ENCODE measurements at regions not wholly inside any gene's neighbourhood (a gene's known extent, or its start where the extent isn't known, plus 50 kb on each side); places are given as distances from the start of the nearest gene placed in this dataset.
"Not testable (repeated sequence)": the region's sequence is repeated elsewhere in the genome, so short reads cannot be mapped to it uniquely, and the experiment has no call there.

GRCh38 chr6:144683216-144684070 is 398.3 kb downstream of the UTRN start:
- no peak for DNase-seq (ENCODE audit: low read depth)

DNA sequence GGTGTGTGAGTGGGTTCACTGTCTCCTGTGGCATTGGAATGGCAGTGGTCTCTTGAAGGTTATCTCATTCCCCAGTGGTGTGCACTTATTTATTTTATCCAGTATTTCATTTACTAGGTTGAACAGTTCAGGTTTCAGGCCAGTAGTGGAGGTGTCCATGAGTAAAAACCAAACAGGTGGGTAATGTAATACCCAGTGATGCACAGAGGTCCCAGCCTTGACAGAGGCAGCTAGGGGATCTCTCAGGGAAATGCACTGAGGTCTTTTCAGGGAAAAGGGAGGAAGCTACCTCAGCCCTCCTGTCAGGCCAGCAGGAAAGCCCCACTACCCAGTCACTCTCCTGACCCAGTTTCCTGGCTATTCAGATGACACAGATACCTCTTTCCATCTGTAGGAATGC is 403.6 kb downstream of the UTRN start:
- no peak for DNase-seq (ENCODE audit: low read depth)

DNA sequence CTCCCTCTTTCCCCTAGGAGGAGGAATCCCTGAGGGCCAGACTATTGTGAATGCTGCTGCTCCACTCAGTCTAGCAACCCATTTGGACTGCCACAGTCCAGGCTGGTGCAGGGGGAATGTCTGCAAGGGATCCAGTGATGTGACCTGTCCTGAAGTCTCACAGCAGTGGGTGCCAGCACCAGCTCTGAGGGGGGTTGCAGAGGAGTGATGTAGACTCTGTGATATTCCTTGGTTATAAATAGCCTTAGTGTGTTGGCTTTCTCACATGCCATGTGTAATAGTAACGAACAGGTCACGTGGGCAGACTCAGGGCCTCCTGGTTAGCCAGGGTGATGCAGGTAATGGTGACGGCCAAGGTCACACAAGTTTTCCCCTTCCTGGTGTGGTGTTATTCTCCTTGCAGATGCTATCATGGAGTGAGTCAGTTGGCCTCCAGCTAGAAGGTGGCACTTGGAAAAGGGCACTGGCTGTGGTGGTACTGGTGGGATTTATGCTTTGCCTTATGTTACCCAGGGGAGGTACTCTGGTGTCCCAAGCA is 404.4 kb downstream of the UTRN start:
- no peak for DNase-seq (ENCODE audit: low read depth)

DNA sequence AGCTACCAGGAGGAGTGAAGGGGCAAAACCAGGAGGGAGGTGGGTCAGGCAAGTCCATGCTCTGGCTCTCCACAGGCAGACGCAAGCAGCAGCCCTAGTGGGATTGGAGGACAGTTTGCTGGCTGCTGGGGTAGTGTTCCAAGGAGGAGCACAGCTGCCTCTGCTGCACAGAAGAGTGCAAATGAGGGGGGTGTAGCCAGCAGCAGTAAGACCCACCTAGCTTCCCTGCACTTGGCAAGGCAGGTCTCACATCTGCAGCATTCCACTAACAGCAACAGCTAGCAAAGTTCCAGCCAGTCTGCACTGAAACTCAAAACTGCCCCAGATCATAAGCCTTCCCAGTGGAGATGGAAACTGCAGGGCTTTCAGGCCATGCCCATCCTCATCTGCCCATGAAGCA is 405.0 kb downstream of the UTRN start:
- DNase-seq (ENCODE audit: low read depth), result no peak

DNA sequence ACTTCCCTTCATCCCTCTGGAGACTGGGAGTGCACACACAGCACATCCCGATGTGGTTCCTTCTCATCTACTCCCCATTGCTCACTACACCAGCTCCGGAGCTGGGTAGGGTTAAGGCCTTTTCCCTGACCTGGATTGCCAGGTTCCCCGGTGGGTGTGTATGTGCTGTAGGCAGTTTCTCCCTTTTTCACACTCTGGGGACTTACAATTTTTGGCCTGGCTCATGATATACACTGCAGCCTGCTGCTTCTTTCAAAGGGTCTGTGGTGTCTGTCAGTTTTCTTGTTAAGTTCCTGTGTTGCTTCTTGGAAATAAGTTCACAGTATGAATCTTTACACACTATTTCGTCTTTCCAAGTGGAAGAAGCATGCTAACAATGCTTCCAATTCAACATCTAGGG is 405.5 kb downstream of the UTRN start:
- DNase-seq (ENCODE audit: low read depth), result no peak

GRCh38 chr6:144692050-144692449 is 406.9 kb downstream of the UTRN start:
- DNase-seq (ENCODE audit: low read depth), result not testable (repeated sequence)

DNA sequence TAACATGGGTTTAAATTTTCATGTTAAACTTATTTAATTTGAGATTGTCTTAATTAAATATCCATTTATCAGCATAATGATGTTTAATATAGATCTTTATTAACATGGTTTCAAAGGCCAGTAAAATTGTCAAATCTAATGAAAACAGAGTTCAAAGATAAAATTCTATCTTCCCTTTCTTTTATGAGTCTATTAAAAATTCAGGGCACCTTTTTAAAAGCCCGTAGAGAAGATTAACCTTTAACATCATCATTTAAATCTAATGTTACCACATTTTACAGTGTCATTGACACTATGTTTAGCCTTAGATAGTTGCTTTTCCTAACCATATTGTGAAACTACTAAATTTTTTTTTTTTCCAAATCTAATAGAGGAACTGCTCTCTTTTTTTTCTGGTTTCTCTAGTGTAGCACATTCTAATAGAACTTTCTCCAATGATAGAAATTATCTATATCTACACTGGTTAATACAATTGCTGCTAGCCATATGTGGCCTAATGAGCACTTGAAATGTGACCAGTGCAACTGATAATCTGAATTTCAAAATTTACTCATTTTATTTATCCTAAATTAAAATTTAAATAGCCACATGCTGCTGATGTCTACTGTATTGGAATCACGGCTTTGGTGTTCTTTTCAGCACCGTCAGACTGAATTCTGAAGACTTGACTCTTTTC is 410.9 kb downstream of the UTRN start:
- no peak for DNase-seq (ENCODE audit: low read depth)

- no peak for DNase-seq (ENCODE audit: low read depth)
These were observed 411.7 kb downstream of the UTRN start for GRCh38 chr6:144696610-144697368.

DNA sequence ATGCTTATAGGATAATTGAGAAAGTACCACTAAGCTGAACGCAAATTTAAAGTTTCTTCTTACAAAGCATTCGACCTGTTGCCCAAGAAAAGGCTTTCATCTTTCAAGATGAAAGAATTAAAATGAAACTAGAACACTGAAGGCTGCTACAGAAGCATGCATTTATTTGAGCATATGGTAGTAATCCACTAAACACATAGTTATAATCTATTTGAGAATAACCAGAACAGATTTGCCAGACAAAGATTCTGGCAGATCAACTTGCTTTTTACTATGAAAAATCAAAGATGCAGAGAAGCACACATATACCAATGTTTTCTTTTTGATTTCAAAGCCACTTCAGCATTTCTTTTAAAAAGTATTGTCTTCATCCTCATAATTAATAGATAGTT is 412.2 kb downstream of the UTRN start:
- DNase-seq (ENCODE audit: low read depth), result no peak

- DNase-seq (ENCODE audit: low read depth), result no peak
These were observed 412.7 kb downstream of the UTRN start for GRCh38 chr6:144697801-144698200.

GRCh38 chr6:144702781-144703180 is 417.6 kb downstream of the UTRN start:
- DNase-seq (ENCODE audit: low read depth), result no peak

GRCh38 chr6:144710207-144710606 is 425.1 kb downstream of the UTRN start:
- DNase-seq (ENCODE audit: low read depth), result no peak

GRCh38 chr6:144711661-144712060 is 426.5 kb downstream of the UTRN start:
- no peak for DNase-seq (ENCODE audit: low read depth)

DNA sequence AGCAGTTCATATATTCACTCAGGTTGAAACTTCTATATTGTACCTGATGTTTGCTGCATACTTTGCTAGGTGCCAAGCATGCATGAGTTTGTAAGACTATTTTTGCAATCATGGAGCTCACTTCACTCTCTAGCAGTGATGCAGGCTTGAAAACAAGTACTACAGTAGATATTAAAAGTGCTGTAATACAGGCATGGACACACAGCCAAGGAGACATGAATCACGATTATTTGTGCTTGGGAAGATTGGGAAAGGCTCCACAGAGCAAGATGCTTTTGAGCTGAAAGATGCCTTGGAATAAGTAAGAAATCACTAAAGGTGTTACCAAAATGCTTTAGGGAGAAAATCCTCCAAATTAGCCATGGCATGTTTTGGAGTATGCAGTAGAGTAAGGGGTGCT is 427.4 kb downstream of the UTRN start:
- DNase-seq (ENCODE audit: low read depth), result no peak

GRCh38 chr6:144714021-144714712 is 429.0 kb downstream of the UTRN start:
- no peak for DNase-seq (ENCODE audit: low read depth)

DNA sequence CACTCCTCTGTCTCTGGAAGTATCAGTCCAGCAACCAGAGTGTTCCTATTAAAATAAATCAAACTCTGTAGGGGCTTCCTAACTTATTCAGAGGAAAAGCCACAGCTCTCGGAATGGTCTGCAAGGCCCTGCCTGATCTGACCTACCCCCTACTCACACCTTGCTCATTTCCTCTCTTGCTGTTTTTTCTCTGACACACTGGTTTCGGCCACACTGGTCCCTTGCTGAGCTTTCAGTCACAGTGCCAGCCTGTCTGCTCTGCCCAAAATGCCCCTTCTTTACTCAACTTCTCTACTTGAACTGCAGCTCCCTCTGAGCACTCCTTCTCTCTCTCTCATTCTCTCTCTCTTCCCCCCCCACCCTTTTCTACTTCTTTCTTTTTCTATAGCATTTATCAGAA is 430.2 kb downstream of the UTRN start:
- no peak for DNase-seq (ENCODE audit: low read depth)

DNA sequence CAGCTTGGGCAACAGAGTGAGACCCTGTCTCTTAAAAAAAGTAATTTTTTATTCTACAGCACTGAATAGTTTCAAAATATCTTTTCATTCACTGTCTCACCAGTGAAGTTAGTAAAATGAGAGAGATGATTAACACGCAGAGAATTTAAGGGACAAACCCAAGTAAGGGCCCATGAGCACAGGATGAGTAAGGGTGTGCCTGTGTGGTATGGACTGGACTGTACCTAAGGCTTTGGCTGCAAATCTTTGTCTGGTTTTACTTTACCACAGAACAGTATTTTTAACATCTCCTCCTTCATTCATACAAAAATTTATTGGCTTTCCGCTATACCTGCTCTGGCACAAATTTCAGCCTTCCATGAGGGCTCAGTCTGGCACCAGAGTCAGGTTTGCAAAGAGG is 433.3 kb downstream of the UTRN start:
- DNase-seq (ENCODE audit: low read depth), result no peak

GRCh38 chr6:144721232-144721631 is 436.1 kb downstream of the UTRN start:
- no peak for DNase-seq (ENCODE audit: low read depth)

GRCh38 chr6:144722154-144722737 is 437.1 kb downstream of the UTRN start:
- no peak for DNase-seq (ENCODE audit: low read depth)

DNA sequence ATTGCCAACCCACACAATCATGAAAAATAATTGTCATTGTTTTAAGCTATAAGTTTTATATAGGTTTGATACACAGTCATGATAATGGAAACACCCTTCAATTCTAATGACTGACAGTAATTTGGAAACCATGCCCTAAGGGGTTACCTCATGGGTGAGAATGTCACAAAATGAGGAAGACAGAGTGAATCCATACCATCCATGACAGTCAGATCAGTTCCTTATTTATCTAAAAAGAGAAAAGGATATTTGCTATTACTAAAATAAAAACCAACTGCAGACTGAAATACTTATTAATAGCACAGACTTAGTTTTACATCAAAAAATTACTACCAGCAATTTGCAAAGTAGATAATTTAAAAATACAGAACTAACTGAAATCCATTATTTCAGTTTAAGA is 437.8 kb downstream of the UTRN start:
- no peak for DNase-seq (ENCODE audit: low read depth)

DNA sequence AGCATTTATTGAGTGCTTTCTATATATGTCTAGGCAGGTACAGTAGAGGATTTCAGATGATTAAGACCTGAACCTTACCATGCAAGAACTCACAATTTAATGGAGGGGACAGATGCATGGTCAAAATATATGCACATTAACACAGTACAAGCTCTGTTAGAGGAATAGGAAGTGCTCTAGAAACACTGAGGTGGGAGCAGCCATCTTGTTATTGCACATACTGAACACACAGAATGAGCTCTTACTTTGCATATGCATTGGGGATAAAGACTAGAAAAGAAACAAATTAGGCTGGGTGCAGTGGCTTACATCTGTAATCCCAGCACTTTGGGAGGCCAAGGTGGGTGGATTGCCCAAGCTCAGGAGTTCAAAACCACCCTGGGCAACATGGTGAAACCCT is 438.3 kb downstream of the UTRN start:
- no peak for DNase-seq (ENCODE audit: low read depth)

DNA sequence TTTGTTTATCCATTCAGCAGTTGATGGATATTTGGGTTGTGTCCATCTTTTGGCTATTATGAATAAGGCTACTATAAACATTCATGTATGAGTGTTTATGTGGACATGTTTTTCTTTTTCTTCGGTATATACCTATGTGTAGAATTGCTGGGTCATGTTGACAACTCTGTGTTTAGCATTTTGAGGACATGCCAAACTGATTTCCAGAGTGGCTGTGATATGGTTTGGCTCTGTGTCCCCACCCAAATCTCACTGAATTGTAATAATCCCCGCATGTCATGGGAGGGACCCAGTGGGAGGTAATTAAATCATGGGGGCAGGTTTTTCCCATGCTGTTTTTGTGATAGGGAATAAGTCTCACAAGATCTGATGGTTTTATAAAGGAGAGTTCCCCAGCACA is 439.7 kb downstream of the UTRN start:
- DNase-seq (ENCODE audit: low read depth), result no peak

Measured in T follicular helper cell (primary cell).